ENCODE measurements at regions not wholly inside any gene's neighbourhood (a gene's known extent, or its start where the extent isn't known, plus 50 kb on each side); places are given as distances from the start of the nearest gene placed in this dataset.
"Not testable (repeated sequence)": the region's sequence is repeated elsewhere in the genome, so short reads cannot be mapped to it uniquely, and the experiment has no call there.

- DNase-seq (ENCODE audit: low spot score), result not testable (repeated sequence)
Measured at GRCh38 chr4:130772966-130773365, 1677.0 kb downstream of the C4orf33 start.

DNA sequence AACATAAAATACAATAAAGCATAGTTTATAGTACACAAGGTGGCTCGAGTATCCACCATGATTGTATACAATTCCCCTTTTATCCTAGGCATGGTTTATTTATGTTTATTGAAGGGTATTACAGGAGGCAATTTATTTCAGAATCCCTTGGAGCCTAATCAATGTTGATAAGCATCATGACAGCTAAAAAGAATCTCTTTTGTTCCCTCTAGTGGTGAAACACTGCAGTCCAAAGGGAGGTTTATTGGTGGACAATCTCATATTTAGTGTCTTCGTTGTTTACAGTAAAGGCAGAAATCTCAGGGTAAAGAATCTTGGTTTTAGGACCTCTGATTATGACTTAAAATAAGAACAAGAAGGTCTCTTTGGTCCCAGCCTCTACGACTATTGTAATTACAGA lies 1712.5 kb downstream of the C4orf33 start:
- DNase-seq (ENCODE audit: low spot score), result no peak

GRCh38 chr4:130812117-130812765 lies 1716.3 kb downstream of the C4orf33 start:
- no peak for DNase-seq (ENCODE audit: low spot score)

DNA sequence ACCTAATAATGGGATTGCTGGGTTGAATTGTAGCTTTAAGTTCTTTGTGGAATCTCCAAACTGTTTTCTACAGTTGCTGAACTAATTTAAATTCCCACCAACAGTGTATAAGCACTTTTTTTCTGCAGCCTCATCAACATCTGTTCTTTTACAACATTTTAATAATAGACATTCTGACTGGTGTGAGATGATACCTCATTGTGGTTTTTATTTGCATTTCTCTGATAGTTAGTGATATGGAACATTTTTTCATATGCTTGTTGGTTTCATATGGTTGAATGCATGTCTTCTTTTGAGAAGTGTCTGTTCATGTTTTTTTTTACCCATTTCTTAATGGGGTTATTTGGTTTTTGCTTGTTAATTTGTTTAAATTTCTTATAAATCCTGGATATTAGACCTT lies 1718.9 kb downstream of the C4orf33 start:
- no peak for DNase-seq (ENCODE audit: low spot score)

DNA sequence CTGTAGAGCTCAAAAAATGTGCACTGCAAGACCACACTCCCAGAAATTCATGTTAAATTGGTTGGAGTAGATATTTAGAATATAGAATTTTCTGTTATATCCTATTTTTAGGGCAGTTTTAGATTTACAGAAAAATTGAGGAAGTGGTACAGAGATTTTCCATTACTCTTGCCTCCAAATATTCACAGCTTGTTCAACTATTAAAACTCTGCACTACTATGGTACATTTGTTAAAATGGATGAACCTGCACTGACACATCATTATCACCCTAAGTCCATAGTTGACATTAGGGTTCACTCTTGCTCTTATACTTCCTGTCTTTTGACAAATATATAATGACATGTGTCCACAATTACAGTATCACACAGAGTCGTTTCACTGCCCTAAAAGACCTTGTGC lies 1724.5 kb downstream of the C4orf33 start:
- no peak for DNase-seq (ENCODE audit: low spot score)

- no peak for DNase-seq (ENCODE audit: low spot score)
Measured at GRCh38 chr4:130825284-130825683, 1729.3 kb downstream of the C4orf33 start.

GRCh38 chr4:130850019-130850524 lies 1754.1 kb downstream of the C4orf33 start:
- DNase-seq (ENCODE audit: low spot score), result no peak

DNA sequence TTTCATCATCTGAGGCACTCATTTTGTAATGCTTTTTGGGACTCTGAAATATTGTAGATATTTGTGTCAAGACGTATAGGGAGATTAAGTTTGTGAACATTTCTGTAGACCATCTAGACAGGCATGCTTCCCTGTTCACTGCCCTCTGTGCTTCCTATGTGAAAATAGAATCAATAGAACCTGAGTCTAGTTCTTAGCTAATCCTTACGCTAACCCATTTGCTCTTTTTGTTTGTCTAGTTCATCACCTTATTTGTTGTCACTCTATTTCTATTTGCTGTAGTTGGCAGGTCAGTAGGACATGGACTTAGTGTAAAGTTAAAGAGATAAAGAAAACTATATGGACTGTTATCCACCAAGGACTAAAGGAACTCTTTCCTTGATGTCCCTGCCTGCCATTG lies 1755.2 kb downstream of the C4orf33 start:
- no peak for DNase-seq (ENCODE audit: low spot score)

GRCh38 chr4:130851932-130852331 lies 1756.0 kb downstream of the C4orf33 start:
- no peak for DNase-seq (ENCODE audit: low spot score)

- no peak for DNase-seq (ENCODE audit: low spot score)
Measured at GRCh38 chr4:130855533-130855932, 1759.6 kb downstream of the C4orf33 start.

DNA sequence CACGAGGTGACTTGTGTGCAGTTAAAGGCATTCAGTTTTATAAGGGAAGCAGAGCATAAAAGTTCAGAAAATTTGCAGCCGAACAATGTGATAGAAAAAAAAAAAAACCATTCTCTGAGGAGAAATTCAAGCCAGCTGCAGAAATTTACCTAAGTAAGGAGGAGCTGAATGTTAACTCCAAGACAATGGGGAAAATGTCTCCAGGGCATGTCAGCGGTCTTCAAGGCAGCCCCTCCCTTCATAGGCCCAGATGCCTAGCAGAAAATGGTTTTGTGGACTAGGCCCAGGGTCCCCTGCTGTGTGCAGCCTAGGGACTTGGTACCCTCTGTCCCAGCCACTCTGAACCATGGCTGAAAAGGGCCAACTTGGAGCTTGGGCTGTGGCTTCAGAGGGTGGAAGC lies 1764.0 kb downstream of the C4orf33 start:
- no peak for DNase-seq (ENCODE audit: low spot score)

DNA sequence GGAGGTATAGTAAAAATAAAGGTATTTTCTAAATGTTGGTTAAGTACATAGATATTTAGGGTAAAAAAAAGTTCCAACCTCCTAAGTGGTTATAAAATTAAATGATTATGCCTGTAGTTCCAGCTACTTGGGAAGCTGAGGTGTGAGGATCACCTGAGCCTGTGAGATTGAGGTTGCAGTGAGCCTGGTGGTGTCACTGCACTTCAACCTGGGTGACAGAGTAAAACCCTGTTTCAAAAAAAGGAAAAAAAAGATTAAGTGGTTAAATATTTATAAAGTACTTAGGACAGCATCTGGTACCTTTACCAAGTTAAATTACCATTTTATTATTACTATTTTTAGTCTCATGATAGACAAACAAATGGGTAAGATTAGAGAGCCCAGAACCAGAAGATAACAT lies 1801.0 kb downstream of the C4orf33 start:
- no peak for DNase-seq (ENCODE audit: low spot score)

DNA sequence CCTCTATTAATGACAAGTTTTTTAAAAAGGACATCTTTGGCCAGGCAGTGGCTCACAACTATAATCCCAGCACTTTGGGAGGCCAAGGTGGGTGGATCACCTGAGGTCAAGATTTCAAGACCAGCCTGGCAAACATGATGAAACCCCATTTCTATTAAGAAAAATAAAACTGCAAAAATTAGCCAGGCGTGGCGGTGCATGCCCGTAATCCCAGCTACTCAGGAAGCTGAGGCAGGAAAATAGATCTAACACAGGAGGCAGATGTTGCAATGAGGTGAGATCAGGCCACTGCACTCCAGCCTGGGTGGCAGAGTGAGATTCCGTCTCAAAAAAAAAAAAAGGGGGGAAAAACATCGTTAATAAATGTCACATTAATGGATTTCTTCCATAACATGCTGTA lies 1805.4 kb downstream of the C4orf33 start:
- no peak for DNase-seq (ENCODE audit: low spot score)

GRCh38 chr4:130922955-130923354 lies 1827.0 kb downstream of the C4orf33 start:
- DNase-seq (ENCODE audit: low spot score), result no peak

DNA sequence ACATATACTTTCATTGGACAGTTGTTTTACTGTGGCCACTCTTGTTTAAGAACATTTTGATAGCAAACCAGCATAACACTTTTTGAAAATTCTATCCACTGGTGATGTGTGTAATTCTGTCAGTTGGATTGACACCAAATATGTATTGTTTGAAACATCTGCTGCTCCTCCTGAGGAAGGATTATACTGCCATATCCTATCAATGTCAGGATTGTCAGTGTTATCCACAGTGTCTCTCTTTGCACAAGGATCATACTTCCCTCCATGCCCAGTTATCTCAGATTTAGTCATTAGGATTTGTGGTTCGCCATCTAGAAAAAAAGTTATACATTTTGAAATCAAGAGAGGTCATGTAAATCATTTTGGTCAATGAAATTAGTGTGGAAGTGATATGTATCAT lies 1859.6 kb downstream of the C4orf33 start:
- no peak for DNase-seq (ENCODE audit: low spot score)

DNA sequence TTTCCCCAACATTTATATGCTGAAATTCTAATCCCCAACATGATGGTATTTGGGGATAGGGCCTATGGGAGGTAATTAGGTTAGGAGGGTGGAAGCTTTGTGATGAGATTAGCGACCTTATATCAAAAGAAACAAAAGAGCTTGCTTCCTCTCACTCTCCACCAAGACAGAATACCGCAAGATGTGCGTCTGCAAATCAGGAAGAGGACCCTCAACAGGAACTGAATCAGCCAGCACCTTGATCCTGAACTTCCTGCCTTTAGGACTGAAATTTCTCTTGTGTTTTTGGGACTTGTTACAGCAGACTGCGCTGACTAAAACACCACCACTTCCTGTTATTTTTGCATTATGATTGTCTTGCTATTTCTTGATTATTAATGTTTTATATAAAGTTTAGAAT lies 1889.4 kb downstream of the C4orf33 start:
- no peak for DNase-seq (ENCODE audit: low spot score)

DNA sequence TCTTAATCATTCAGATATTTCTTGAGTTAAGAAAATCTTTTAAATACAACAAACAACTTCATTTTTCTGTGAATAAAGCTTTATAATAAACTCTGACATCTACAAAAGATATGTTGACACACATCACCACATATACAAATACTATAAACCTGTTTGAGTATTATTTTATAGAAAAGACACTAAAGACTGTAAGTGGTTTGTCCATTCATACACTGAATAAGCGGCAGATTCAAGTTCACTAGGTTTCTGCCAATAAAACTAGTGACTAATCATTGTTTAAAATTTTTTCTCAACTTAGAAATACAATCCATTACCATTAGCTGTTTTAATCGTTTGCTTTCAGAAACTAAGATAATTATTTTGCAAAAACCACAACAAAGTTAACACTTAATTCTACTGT lies 1900.0 kb downstream of the C4orf33 start:
- no peak for DNase-seq (ENCODE audit: low spot score)

- no peak for DNase-seq (ENCODE audit: low spot score)
Measured at GRCh38 chr4:131001371-131001770, 1905.4 kb downstream of the C4orf33 start.

- DNase-seq (ENCODE audit: low spot score), result no peak
Measured at GRCh38 chr4:131002132-131002531, 1906.2 kb downstream of the C4orf33 start.

GRCh38 chr4:131006388-131006787 lies 1910.4 kb downstream of the C4orf33 start:
- DNase-seq (ENCODE audit: low spot score), result no peak

GRCh38 chr4:131011961-131012360 lies 1916.0 kb downstream of the C4orf33 start:
- not testable (repeated sequence) for DNase-seq (ENCODE audit: low spot score)

GRCh38 chr4:131013226-131013625 lies 1917.3 kb downstream of the C4orf33 start:
- DNase-seq (ENCODE audit: low spot score), result no peak

DNA sequence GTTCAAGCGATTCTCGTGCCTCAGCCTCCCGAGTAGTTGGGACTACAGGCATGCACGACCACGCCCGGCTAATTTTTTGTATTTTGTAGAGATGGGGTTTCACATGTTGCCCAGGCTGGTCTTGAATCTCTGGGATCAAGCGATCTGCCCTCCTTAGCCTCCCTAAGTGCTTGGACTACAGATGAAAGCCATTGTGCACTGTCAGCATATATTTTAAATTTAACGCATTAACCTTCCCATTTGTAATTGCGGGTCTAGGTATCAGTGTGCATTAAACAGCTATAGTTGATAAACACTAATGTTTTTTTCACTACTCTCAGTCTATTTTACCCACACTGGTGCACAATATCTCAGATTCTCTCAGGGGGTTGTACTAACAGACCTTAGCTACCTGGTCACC lies 1930.8 kb downstream of the C4orf33 start:
- no peak for DNase-seq (ENCODE audit: low spot score)

DNA sequence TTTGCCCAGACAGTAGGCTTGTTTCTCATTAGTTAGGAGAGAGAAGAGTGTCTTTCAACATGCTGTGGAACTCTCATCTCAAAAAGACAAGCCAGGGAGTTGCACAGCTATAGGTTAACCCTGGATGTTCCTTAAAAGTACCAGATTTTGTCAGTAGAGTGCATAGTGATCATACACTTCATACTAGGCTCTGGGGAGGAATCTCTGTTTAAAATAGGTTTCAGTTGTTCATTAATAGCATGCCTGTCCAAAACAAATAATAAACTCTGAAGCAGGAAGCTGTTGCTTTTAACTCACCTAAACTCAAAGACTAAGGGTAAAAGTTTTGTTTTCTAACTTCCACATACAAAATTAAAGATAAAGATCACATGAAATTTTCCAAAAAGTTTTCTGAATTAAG lies 1948.4 kb downstream of the C4orf33 start:
- no peak for DNase-seq (ENCODE audit: low spot score)

Data from CD4-positive, alpha-beta T cell treated with Interleukin-15 for 4 hours (primary cell).